Stimulated activated effector memory CD8-positive, alpha-beta T cell treated with anti-CD3 and anti-CD28 coated beads, Interleukin-12 subunit alpha, Interleukin-12 subunit beta, amount 100 ng/mL, for 72 hours (primary cell): ENCODE measurements at regions not wholly inside any gene's neighbourhood (a gene's known extent, or its start where the extent isn't known, plus 50 kb on each side); places are given as distances from the start of the nearest gene placed in this dataset.
"Not testable (repeated sequence)": the region's sequence is repeated elsewhere in the genome, so short reads cannot be mapped to it uniquely, and the experiment has no call there.

Experiments used
- ATAC-seq: fragments of 150-1000 bp; cut with Tn5 transposase; 2 replicates; pipeline ENCODE4 v1.10.0; 2021
- DNase-seq, 2 donors: peaks; one replicate each; pipeline ENCODE4 v3.0.0; 2021 to 2022; ENCODE audit warnings: low spot score in 2 of 2
- H3K27ac Mint-ChIP-seq: one replicate; pipeline ENCODE4 v1.8.0; 2022; ENCODE audit warnings: mild to moderate bottlenecking, mixed read lengths
- H3K36me3 Mint-ChIP-seq: one replicate; pipeline ENCODE4 v1.8.0; 2022; ENCODE audit warnings: mild to moderate bottlenecking, mixed read lengths
- H3K4me1 Mint-ChIP-seq: one replicate; pipeline ENCODE4 v1.8.0; 2022; ENCODE audit warnings: mixed read lengths
- H3K4me3 Mint-ChIP-seq: one replicate; pipeline ENCODE4 v1.8.0; 2022; ENCODE audit warnings: mild to moderate bottlenecking, mixed read lengths
- H3K9me3 Mint-ChIP-seq: one replicate; pipeline ENCODE4 v1.8.0; 2022; ENCODE audit warnings: mixed read lengths

DNA sequence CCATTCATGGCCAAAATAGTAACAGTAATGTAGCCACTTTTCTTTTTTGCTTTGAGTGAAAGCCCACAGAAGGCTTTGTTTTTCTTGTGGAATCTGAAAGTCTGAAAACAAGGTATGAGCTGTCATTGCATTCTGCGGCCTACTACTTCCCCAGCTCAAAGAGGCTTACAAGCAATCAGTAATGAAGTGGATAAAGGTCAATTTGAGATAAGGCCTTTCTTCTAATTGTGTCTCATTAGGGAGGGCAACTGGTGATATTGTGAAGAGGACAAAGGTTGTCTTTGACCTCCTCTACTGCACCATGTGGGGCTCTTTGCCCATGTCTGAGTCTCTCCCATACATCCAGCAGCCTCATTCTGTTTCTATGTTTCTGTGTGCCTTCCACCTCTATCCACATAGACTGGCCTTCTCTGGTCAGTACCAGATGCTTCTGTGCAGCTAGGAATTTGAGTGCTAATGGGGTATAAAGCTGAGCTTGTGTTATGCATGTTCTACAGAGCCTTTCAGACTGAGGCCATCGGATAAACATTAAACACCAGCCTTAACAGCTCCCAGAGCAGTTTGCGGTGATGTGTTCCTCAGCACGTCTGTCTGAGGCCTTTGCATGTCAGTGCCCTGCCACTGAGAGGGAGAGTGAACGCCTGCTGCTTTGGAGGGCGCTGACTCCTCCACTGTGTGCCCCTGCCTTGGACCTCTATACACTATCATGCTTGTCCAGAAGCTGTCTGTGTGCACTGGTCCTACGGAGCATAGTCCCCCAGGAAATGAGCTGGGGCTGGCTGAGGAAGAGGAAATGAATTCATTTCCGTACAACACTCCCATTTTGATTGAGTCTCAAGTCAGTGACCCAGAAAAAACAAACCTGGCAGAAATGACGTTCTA lies 80.2 kb downstream of the SH2D1A start:
- no peak overlapping the region for H3K27ac Mint-ChIP-seq
- no peaks in the 10 kb centered on the region for H3K9me3 Mint-ChIP-seq
- H3K4me3 Mint-ChIP-seq = no peak overlapping the region
- ATAC-seq (no peak), DNase-seq (no peak)
- no peaks in the 10 kb centered on the region for H3K36me3 Mint-ChIP-seq
- H3K4me1 Mint-ChIP-seq = no peaks in the 10 kb centered on the region

DNA sequence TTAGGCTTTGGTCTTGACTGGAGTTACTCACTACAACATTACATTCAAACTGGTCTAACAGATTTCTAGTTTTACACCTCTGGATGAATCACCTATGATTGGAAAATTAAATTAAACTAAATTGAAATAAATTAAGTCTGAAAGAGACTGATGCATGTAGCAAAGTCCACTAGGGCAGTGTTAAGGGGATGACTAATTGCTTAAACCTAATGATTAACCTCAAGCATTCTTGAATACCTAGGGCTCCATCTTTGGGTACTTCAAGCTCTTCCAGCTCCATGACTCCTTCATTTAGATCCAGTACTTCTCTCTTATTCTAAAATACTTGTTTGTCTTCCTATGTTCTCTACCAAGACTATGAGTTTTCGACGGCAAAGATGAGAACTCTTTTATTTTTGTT lies 86.8 kb downstream of the SH2D1A start:
- Mint-ChIP-seq H3K27ac (no peak overlapping the region), H3K4me1 (no peaks in the 10 kb centered on the region), H3K9me3 (no peaks in the 10 kb centered on the region), H3K36me3 (no peaks in the 10 kb centered on the region), H3K4me3 (no peak overlapping the region)
- no peak for ATAC-seq
- no peak for DNase-seq

DNA sequence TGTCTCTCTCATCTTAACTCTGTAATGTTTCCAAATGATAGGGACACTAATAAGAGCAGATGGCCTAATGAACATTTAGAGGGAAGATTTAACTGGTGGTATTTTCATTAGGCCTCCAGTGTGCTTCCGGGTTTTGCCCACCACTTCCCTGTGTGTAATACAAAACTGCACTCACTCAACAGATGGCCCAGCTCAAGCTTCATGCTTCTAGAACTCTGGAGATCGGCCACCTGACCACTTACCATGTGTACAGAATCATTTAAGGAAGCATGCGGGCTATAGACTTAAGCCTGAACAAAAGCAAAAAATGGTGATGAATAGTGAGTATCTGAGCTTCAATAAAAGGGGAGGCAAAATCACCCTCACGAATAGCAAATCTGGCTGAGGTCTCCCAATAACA lies 89.3 kb downstream of the SH2D1A start:
- DNase-seq (no peak), ATAC-seq (no peak)
- Mint-ChIP-seq H3K4me3 (no peak overlapping the region), H3K4me1 (no peaks in the 10 kb centered on the region), H3K27ac (no peak overlapping the region), H3K36me3 (no peaks in the 10 kb centered on the region), H3K9me3 (no peaks in the 10 kb centered on the region)

DNA sequence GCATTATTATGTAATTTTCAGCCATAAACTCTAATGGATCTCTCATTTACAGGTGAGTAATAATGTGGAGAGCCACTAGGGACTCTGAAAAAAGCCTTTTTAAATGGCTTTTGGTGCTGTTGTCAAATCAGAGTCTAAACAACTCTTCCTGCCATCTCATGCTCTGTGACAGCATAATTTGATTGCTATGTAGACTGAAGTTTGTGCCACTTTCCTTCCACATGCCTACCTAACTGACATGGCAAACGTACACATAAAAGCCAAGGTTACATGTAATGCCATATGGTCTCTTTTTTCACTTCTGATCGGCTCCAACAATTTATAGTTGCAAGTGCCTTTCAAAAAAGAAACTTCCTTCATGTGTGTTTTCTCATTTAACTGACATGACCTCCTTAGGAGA lies 94.3 kb downstream of the SH2D1A start:
- Mint-ChIP-seq H3K9me3 (no peaks in the 10 kb centered on the region), H3K4me1 (no peaks in the 10 kb centered on the region), H3K36me3 (no peaks in the 10 kb centered on the region), H3K4me3 (no peak overlapping the region), H3K27ac (no peak overlapping the region)
- no peak for ATAC-seq
- DNase-seq = no peak

DNA sequence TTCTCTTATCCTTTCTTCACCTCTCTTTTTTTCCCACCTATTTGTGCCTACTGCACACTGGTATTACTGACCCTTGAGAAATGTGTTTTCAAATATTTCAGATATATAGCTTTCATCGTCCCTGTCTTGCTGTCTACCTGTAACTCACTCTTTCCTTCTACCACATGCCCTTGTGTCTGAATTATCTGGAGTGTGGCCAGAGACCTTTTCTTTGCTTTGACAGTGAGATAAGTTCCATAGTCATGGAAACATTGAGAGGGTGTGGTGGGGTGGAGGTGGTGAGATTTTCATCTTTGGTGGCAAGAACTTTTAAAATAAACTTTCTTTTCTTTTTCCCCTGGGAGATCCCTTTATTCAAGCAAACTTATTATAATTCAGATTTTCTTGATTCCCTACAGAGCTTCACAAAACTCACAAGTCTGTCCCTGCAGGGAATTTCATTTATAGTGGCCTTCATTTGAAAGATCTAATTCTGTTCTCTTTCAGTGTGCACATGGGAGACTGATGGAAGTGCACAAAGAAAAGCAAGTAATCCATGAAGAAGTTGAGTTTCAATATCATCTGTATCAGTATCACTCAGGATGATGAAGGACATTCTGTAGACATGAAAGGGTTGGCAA lies 95.7 kb downstream of the SH2D1A start:
- Mint-ChIP-seq H3K27ac (no peak overlapping the region), H3K4me1 (no peaks in the 10 kb centered on the region), H3K36me3 (no peaks in the 10 kb centered on the region), H3K4me3 (no peak overlapping the region), H3K9me3 (no peaks in the 10 kb centered on the region)
- ATAC-seq = no peak
- DNase-seq = no peak

DNA sequence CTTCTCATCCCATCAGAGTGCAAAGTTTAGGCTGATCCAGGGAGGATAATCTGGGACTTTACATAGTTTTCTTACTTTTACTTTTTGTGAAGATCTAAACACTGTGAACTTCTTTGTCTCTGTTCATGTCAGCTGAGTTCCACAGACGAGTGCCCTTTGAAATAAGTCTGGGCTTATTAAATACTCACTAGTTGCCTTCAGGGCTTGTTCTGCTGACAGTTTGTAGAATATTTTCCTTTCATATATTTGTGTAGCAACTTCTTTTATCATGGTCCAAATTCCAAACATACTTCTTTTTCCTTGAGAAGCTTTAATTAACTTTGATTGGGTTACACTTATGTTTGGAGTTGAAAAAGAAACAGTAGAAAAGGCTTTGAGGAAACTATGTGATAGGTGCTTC lies 109.6 kb downstream of the SH2D1A start:
- no peak for ATAC-seq
- Mint-ChIP-seq H3K4me1 (no peaks in the 10 kb centered on the region), H3K27ac (no peak overlapping the region), H3K36me3 (no peaks in the 10 kb centered on the region), H3K9me3 (no peaks in the 10 kb centered on the region), H3K4me3 (no peak overlapping the region)
- DNase-seq = no peak

DNA sequence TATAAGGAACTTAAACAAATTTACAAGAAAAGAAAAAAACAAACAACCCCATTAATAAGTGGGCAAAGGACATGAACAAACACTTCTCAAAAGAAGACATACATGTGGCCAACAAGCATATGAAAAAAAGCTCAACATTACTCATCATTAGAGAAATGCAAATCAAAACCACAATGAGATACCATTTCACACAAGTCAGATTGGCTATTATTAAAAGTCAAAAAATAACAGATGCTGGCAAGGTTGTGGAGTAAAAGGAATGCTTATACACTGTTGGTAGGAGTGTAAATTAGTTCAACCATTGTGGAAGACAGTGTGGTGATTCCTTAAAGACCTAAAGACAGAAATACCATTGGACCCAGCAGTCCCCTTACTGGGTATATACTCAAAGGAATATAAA lies 113.5 kb downstream of the SH2D1A start:
- not testable (repeated sequence) for H3K4me3 Mint-ChIP-seq, H3K9me3 Mint-ChIP-seq, H3K4me1 Mint-ChIP-seq, H3K27ac Mint-ChIP-seq, DNase-seq, H3K36me3 Mint-ChIP-seq, ATAC-seq

DNA sequence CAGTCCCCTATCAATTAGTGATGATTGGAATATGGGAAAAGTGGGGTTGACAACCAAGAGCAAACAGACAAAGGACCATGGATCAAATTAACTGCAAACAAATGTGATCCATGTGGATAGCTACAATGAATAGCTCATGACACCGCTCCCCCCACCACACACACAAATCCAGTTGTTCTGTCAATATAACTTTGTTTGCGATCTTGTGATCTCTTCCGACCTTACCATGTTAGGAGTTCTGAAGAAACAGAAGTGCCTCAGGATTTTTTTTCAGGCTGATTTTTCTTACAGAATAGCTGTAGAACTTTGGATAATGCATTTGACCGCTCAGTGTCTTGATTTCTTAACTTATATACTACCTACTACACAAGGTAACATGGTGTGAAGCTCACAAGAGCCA lies 116.6 kb downstream of the SH2D1A start:
- H3K4me3 Mint-ChIP-seq = no peak overlapping the region
- H3K4me1 Mint-ChIP-seq = no peaks in the 10 kb centered on the region
- ATAC-seq (no peak), DNase-seq (no peak)
- H3K36me3 Mint-ChIP-seq = no peaks in the 10 kb centered on the region
- no peaks in the 10 kb centered on the region for H3K9me3 Mint-ChIP-seq
- no peak overlapping the region for H3K27ac Mint-ChIP-seq

DNA sequence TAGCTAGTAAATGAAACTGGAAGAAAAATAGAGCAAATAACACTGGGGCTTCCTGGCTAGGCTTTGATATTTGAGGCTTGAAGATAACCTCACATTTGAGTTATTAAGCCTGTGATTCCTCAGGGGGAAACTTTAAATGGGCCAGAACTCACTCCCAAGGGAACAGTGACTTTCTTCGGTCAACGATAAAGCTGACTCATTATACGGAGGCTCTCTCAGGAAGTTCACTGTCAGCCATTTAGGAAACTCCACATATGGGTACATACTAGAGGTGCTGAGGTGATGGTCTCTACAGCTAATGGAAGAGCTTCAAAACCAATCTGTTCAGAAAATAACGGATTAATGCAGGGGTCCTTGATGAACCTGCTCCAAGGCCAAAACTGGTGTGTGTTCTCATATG lies 120.8 kb downstream of the SH2D1A start:
- no peak for DNase-seq
- no peak for ATAC-seq
- Mint-ChIP-seq H3K27ac (no peak overlapping the region), H3K4me1 (no peaks in the 10 kb centered on the region), H3K36me3 (no peaks in the 10 kb centered on the region), H3K4me3 (no peak overlapping the region), H3K9me3 (no peaks in the 10 kb centered on the region)

DNA sequence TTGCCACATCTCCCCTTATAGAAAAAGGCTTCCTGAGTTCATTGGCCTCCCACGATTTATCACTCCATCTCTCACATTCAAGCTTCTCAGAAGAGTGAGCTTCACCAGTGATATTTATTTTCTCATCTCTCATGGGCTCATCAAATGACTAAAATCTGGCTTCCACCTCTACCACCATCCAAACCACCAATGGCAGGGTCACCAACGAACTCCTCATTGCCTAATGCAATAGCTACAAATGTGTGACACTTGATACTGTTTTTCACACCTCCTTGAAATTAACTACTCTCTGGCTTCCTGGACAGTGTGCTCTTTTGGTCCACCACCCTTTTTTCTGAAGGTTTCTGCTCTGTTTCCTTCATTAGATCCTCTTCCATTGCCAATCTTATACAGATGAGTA lies 129.0 kb downstream of the SH2D1A start:
- peak; percentile 52 for ATAC-seq

DNA sequence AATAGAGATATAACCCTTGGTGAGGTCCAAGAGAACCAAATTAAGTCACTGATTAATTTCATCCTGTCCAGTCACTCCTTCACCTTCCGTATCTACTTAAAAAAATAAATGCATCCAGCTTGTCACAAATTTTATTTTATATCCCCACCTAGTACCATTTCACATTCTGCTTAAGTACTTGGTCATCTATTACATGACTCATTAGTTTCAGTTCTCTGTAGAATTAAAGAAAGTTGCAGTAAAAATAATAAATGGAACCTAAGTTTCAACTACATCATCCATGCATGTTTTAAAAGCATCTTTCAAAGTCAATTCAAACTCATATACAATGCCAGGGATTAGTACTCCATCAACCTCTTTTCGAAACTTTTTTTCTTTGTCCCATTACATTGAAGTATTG lies 130.2 kb downstream of the SH2D1A start:
- H3K36me3 Mint-ChIP-seq = no peaks in the 10 kb centered on the region
- H3K4me3 Mint-ChIP-seq = no peak overlapping the region
- DNase-seq (no peak), ATAC-seq (no peak)
- H3K9me3 Mint-ChIP-seq = no peaks in the 10 kb centered on the region
- no peak overlapping the region for H3K27ac Mint-ChIP-seq
- peaks cover 10% of the 10 kb centered on the region for H3K4me1 Mint-ChIP-seq

More for the DNA sequence above, 129.0 kb downstream of the SH2D1A start:
- no peak overlapping the region for H3K27ac Mint-ChIP-seq
- no peaks in the 10 kb centered on the region for H3K36me3 Mint-ChIP-seq
- H3K9me3 Mint-ChIP-seq = no peaks in the 10 kb centered on the region
- no peak overlapping the region for H3K4me3 Mint-ChIP-seq
- DNase-seq = no peak
- peaks cover 10% of the 10 kb centered on the region for H3K4me1 Mint-ChIP-seq

DNA sequence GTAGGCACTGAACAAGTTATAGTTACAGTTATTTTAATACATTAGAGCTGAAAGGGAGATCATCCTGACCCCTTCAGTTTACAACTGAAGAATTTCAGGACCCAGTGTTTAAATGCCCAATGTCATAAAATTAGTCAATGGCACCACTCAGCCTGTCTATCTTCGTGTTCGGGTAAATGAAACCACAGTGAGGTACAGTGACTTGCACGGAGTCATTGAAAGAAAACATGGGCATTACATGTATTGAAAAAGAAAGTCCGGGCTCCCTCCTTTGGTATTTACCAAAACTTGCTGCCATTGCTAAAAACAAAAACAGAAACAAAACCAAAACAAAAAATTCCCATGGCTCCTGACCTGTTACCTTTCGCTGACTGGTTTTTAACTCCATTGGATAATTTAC lies 131.7 kb downstream of the SH2D1A start:
- H3K9me3 Mint-ChIP-seq = no peaks in the 10 kb centered on the region
- no peaks in the 10 kb centered on the region for H3K36me3 Mint-ChIP-seq
- no peak for DNase-seq
- H3K4me3 Mint-ChIP-seq = no peak overlapping the region
- H3K27ac Mint-ChIP-seq = no peak overlapping the region
- H3K4me1 Mint-ChIP-seq = peaks cover 10% of the 10 kb centered on the region
- peak; percentile 66 for ATAC-seq

DNA sequence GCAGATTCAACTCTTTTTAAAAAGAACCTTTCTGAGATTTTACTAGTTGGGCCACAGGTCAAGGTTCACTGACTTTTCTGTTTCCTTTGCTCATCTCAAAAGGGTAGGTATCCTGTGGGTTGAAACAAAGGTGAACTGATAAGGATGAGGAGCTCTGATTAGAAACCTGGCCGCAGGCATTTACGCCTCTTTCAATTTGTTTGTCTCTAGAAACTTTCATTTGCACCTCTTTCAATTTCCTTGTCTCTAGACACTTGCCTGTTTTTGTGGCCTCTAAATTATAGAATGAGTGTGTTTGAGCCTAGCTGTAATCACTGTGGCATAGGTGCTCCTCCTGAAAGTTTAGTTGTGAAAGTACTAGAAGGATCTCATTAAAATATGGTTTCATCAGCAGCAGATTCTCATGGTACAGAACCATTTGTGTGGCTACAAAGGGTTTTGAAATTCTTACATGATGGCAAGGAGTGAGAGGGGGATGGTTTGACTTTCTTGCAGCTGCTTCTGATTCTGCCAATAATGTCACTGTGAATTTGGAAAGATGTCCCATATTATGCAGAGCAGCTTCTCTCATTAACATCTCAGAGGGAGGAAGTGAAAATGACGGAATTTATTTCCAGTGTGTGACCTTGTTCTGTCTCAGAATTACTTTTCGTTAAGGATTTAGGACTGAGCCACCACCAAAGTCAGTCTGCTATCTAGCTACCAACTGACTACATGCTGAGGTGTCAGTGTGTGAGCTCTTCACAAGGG lies 142.2 kb downstream of the SH2D1A start:
- Mint-ChIP-seq H3K27ac (no peak overlapping the region), H3K4me1 (no peaks in the 10 kb centered on the region)

DNA sequence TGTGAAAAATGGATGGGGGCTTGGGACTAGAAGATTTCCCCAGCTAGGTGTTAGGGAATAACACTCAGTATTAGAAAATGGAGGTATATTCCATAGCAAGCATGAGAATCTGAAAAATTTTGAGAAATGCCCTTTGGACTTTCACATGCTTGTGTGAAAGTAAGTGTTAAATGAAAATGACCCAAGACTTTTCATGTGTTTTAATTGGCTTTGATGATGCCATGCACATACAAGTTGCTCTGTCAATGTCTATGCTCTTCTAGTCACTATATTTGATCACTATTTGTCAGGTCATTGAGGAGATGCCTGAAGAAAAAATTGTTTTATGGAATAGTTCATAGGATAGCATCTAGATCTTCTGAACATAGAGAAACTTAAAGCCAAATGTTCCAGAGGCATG lies 147.6 kb downstream of the SH2D1A start:
- Mint-ChIP-seq H3K4me1 (no peaks in the 10 kb centered on the region), H3K4me3 (no peak overlapping the region), H3K9me3 (no peaks in the 10 kb centered on the region), H3K27ac (no peak overlapping the region), H3K36me3 (no peaks in the 10 kb centered on the region)
- DNase-seq (no peak), ATAC-seq (no peak)

More for the DNA sequence above, 142.2 kb downstream of the SH2D1A start:
- DNase-seq (no peak), ATAC-seq (no peak)
- Mint-ChIP-seq H3K36me3 (no peaks in the 10 kb centered on the region), H3K4me3 (no peak overlapping the region), H3K9me3 (no peaks in the 10 kb centered on the region)

DNA sequence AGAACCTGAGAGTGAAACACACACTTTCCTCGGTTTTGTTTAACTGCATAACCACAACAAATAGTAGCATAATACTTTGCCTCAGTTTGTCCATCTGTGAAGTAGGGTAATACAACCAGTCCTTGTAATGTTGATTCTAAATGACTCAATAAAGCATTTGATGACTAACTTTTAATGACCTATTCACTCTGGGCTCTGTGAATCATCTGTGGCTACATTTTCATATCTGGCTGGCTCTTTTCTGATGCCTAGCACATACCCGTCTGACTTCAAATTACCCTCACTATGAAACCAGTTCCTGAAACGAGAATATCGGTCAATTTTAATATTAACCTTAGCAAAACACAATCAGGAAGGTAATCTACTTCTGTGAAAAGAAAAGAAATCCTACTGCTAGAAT lies 151.0 kb downstream of the SH2D1A start:
- Mint-ChIP-seq H3K27ac (no peak overlapping the region), H3K9me3 (no peaks in the 10 kb centered on the region)
- DNase-seq = no peak

DNA sequence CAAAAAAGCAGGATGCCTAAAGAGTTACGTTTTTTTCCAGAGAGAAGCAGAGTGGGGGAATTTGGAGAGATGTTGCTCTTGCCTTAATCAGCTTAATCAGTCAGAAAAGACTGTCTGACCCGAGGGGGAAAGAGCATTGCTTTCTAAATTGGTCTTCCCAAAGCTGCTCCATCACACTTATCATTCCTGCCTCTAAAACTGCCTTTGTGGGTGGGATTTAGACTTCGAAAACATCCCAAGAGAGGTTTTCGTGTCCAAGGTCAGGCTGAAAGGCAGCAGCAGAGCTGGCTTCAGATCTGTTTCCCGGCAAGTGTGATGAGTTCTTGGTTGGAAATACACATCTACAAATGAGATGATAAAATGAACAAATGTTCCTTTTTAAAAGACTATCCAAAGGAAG lies 155.2 kb downstream of the SH2D1A start:
- no peak overlapping the region for H3K27ac Mint-ChIP-seq
- H3K4me1 Mint-ChIP-seq = no peaks in the 10 kb centered on the region
- H3K9me3 Mint-ChIP-seq = no peaks in the 10 kb centered on the region
- H3K36me3 Mint-ChIP-seq = no peaks in the 10 kb centered on the region
- DNase-seq (no peak), ATAC-seq (no peak)
- H3K4me3 Mint-ChIP-seq = no peak overlapping the region

More for the DNA sequence above, 151.0 kb downstream of the SH2D1A start:
- no peaks in the 10 kb centered on the region for H3K4me1 Mint-ChIP-seq
- H3K36me3 Mint-ChIP-seq = no peaks in the 10 kb centered on the region
- peak; percentile 89 for ATAC-seq
- H3K4me3 Mint-ChIP-seq = no peak overlapping the region
